GM21576 (cell line): ENCODE measurements at regions not wholly inside any gene's neighbourhood (a gene's known extent, or its start where the extent isn't known, plus 50 kb on each side); places are given as distances from the start of the nearest gene placed in this dataset.
"Not testable (repeated sequence)": the region's sequence is repeated elsewhere in the genome, so short reads cannot be mapped to it uniquely, and the experiment has no call there.

Source experiments
- ATAC-seq: cut with Tn5 transposase; IDR thresholded peaks from one replicate; pipeline ENCODE4 v1.9.1; 2021; ENCODE audit warnings: mild to moderate bottlenecking, moderate library complexity; ENCODE audit not compliant: unreplicated experiment

- ATAC-seq, result no peak
Observed at GRCh38 chr4:58075724-58076123, 965.5 kb upstream of the IGFBP7 start.

- no peak for ATAC-seq
Observed at GRCh38 chr4:58074382-58074781, 964.2 kb upstream of the IGFBP7 start.

- no peak for ATAC-seq
Observed at GRCh38 chr4:58070726-58071125, 960.5 kb upstream of the IGFBP7 start.

- no peak for ATAC-seq
Observed at GRCh38 chr4:58064653-58065052, 954.5 kb upstream of the IGFBP7 start.

- ATAC-seq, result no peak
Observed at GRCh38 chr4:58063404-58064160, 953.4 kb upstream of the IGFBP7 start.

GRCh38 chr4:58061967-58062366 lies 951.8 kb upstream of the IGFBP7 start:
- ATAC-seq, result no peak

- ATAC-seq, result no peak
Observed at GRCh38 chr4:58050439-58050838, 940.3 kb upstream of the IGFBP7 start.

GRCh38 chr4:58048491-58048890 lies 938.3 kb upstream of the IGFBP7 start:
- ATAC-seq, result no peak

GRCh38 chr4:58042176-58042575 lies 932.0 kb upstream of the IGFBP7 start:
- ATAC-seq, result no peak

GRCh38 chr4:57993944-57994343 lies 883.8 kb upstream of the IGFBP7 start:
- no peak for ATAC-seq

GRCh38 chr4:57989430-57989829 lies 879.2 kb upstream of the IGFBP7 start:
- ATAC-seq, result no peak

- ATAC-seq, result no peak
Observed at GRCh38 chr4:57985161-57985560, 875.0 kb upstream of the IGFBP7 start.

GRCh38 chr4:57981123-57981522 lies 870.9 kb upstream of the IGFBP7 start:
- ATAC-seq, result no peak

- no peak for ATAC-seq
Observed at GRCh38 chr4:57974821-57975220, 864.6 kb upstream of the IGFBP7 start.

GRCh38 chr4:57973819-57974218 lies 863.6 kb upstream of the IGFBP7 start:
- no peak for ATAC-seq

- ATAC-seq, result no peak
Observed at GRCh38 chr4:57971261-57971660, 861.1 kb upstream of the IGFBP7 start.

- no peak for ATAC-seq
Observed at GRCh38 chr4:57966987-57967760, 857.0 kb upstream of the IGFBP7 start.

- not testable (repeated sequence) for ATAC-seq
Observed at GRCh38 chr4:57965431-57965830, 855.2 kb upstream of the IGFBP7 start.

- ATAC-seq, result no peak
Observed at GRCh38 chr4:57945298-57945697, 835.1 kb upstream of the IGFBP7 start.

GRCh38 chr4:57943682-57944081 lies 833.5 kb upstream of the IGFBP7 start:
- no peak for ATAC-seq

GRCh38 chr4:57937326-57937725 lies 827.1 kb upstream of the IGFBP7 start:
- ATAC-seq, result not testable (repeated sequence)

GRCh38 chr4:57926311-57926710 lies 816.1 kb upstream of the IGFBP7 start:
- ATAC-seq, result no peak
